IPS-18a (cell line): ENCODE measurements at regions not wholly inside any gene's neighbourhood (a gene's known extent, or its start where the extent isn't known, plus 50 kb on each side); places are given as distances from the start of the nearest gene placed in this dataset.

Experiments used
- H3K27ac ChIP-seq: one replicate; pipeline ENCODE4 v1.5.1; 2013; ENCODE audit warnings: low read length
- H3K27me3 ChIP-seq: one replicate; pipeline ENCODE4 v1.6.1; 2013; ENCODE audit warnings: mild to moderate bottlenecking, low read length; ENCODE audit not compliant: control insufficient read depth, insufficient read depth
- H3K36me3 ChIP-seq: one replicate; pipeline ENCODE4 v1.6.1; 2013; ENCODE audit warnings: low read depth, low read length; ENCODE audit not compliant: control insufficient read depth
- H3K4me1 ChIP-seq: one replicate; pipeline ENCODE4 v1.6.1; 2013; ENCODE audit warnings: low read depth, low read length; ENCODE audit not compliant: control insufficient read depth
- H3K4me3 ChIP-seq: one replicate; pipeline ENCODE4 v1.5.1; 2013; ENCODE audit warnings: low read length
- H3K9ac ChIP-seq: one replicate; pipeline ENCODE4 v1.6.1; 2013; ENCODE audit warnings: mild to moderate bottlenecking, low read length, moderate library complexity
- H3K9me3 ChIP-seq: one replicate; pipeline ENCODE4 v1.6.1; 2013; ENCODE audit warnings: low read depth, low read length; ENCODE audit not compliant: control insufficient read depth

DNA sequence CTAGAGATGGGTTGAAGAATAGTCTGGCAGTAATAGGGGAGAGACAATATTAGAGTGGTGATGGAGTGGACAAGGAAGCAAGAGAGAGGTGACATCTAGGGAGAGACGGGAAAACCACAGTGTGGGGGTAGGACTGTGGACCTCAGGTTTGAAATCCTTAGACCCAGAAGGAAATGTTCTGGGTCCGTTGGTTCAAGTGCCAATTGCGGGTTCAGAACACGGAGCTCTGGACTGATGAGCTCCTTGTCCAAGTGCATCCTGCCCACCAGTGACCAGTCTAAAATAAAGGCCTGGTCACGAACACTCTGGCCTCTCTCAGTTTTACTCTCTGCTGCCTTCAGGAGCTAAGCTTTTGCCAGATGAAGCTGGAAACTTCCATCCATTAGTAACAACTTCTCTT, 174.0 kb downstream of the LINC00237 start:
- H3K9me3 ChIP-seq: no peaks in the 10 kb centered on the region
- H3K27me3 ChIP-seq: no peaks in the 10 kb centered on the region
- no peak overlapping the region for H3K9ac ChIP-seq
- H3K36me3 ChIP-seq: no peaks in the 10 kb centered on the region
- no peaks in the 10 kb centered on the region for H3K4me1 ChIP-seq
- no peak overlapping the region for H3K4me3 ChIP-seq
- H3K27ac ChIP-seq: no peak overlapping the region

GRCh38 chr20:20931632-20932031, 174.5 kb downstream of the LINC00237 start:
- Histone ChIP-seq H3K9me3 (no peaks in the 10 kb centered on the region), H3K4me1 (no peaks in the 10 kb centered on the region), H3K27ac (no peak overlapping the region), H3K36me3 (no peaks in the 10 kb centered on the region), H3K9ac (no peak overlapping the region), H3K4me3 (no peak overlapping the region), H3K27me3 (no peaks in the 10 kb centered on the region)

- Histone ChIP-seq H3K9me3 (no peaks in the 10 kb centered on the region), H3K36me3 (no peaks in the 10 kb centered on the region), H3K4me3 (no peak overlapping the region), H3K27me3 (no peaks in the 10 kb centered on the region), H3K4me1 (no peaks in the 10 kb centered on the region), H3K9ac (no peak overlapping the region), H3K27ac (no peak overlapping the region)
Measured at GRCh38 chr20:20931024-20931423, 175.1 kb downstream of the LINC00237 start.

DNA sequence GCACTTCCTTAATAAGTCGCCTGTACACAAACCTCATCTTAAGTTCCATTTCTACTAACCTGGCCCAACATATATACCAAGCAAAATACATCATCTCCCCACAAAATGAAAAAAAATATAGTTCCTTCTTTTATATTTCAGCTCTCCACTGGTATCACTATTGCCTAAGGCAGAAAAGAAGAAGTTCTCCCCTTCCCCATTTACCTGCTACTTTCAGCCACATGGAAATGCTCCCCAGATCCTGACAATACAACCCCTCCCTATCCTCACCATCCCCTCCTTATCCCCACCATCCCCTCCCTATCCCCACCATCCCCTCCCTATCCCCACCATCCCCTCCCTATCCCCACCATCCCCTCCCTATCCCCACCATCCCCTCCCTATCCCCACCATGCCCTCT, 175.7 kb downstream of the LINC00237 start:
- H3K4me3 ChIP-seq: no peak overlapping the region
- no peaks in the 10 kb centered on the region for H3K4me1 ChIP-seq
- H3K9me3 ChIP-seq: no peaks in the 10 kb centered on the region
- H3K36me3 ChIP-seq: no peaks in the 10 kb centered on the region
- H3K27ac ChIP-seq: no peak overlapping the region
- no peaks in the 10 kb centered on the region for H3K27me3 ChIP-seq
- H3K9ac ChIP-seq: no peak overlapping the region

- H3K27me3 ChIP-seq: no peaks in the 10 kb centered on the region
- no peak overlapping the region for H3K4me3 ChIP-seq
- no peak overlapping the region for H3K9ac ChIP-seq
- no peaks in the 10 kb centered on the region for H3K36me3 ChIP-seq
- no peak overlapping the region for H3K27ac ChIP-seq
- no peaks in the 10 kb centered on the region for H3K9me3 ChIP-seq
- no peaks in the 10 kb centered on the region for H3K4me1 ChIP-seq
Measured at GRCh38 chr20:20929341-20929740, 176.8 kb downstream of the LINC00237 start.

DNA sequence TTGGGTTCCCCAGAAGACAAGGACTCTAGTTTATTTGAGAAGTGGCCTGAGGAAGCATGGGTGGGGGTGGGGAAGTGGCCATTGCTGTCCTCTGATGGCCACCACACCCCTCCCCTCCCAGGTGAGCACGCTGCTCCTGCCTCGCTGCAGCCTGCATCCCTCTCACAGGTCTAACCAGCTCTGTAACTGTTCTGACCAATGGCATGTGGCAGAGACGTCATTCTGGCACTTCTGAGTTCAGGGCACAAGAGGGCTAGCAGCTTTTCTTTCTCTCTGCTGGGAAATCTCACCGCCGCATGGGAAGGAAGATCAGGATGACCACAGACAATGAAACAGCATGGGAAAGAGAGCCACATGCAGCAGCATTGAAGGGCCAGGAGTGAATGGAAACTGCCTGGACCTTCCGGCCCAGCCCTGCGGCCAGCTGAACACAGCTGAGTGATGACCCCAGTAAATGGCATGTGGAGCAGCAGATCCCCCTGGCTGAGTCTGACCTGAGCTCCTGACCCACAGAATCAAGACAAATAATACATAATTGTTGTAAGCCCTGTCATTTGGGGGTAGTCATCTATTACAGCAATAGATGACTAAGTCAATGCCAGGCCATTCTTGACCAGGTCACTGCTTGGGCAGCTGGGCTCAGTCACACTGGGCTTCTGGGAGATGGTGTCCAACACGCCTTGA, 179.8 kb downstream of the LINC00237 start:
- Histone ChIP-seq H3K27ac (no peak overlapping the region), H3K27me3 (no peaks in the 10 kb centered on the region), H3K4me3 (no peak overlapping the region), H3K4me1 (no peaks in the 10 kb centered on the region), H3K9me3 (no peaks in the 10 kb centered on the region), H3K9ac (no peak overlapping the region), H3K36me3 (no peaks in the 10 kb centered on the region)

DNA sequence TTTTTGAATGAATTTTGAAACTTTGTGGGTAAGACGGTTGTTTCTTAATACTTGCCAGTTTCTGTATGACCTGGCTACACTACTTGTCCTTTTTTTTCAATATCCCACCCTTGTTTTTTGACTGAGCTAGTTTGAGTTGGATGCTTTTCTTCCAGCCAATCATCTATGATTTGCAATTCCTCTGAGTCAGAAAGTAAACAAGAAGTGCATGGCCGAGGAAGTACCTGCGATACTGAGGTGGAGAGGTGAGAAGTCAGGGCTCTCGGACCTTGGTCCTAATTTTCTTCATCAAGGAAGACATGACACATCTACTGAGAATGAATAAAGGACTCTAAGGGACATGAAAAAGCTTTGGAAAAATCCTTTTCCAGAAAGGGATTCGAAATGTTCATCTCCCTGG, 185.7 kb downstream of the LINC00237 start:
- Histone ChIP-seq H3K27me3 (no peaks in the 10 kb centered on the region), H3K36me3 (no peaks in the 10 kb centered on the region), H3K4me3 (no peak overlapping the region), H3K9me3 (no peaks in the 10 kb centered on the region), H3K4me1 (no peaks in the 10 kb centered on the region), H3K9ac (no peak overlapping the region), H3K27ac (no peak overlapping the region)

- no peak overlapping the region for H3K27ac ChIP-seq
- no peaks in the 10 kb centered on the region for H3K9me3 ChIP-seq
- H3K27me3 ChIP-seq: no peaks in the 10 kb centered on the region
- no peak overlapping the region for H3K9ac ChIP-seq
- H3K36me3 ChIP-seq: no peaks in the 10 kb centered on the region
- H3K4me3 ChIP-seq: no peak overlapping the region
- H3K4me1 ChIP-seq: no peaks in the 10 kb centered on the region
Measured at GRCh38 chr20:20915844-20916243, 190.3 kb downstream of the LINC00237 start.

DNA sequence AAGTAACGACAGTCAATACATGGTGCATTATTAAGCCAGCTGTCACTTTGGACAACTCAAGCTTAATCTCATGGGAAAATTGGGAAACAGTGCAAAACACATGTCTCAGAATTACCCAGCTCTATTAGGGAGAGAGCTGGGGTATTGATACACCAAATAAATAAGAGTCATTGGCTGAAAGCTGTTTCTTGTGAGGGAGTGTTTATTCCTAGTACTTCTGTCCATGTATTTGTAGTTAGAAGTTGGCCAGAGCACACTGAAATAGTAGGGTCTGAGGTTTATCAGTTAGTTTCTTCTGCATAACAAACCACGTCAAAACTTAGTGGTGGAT, 192.0 kb upstream of the RALGAPA2 start:
- H3K9me3 ChIP-seq: no peaks in the 10 kb centered on the region
- no peaks in the 10 kb centered on the region for H3K27me3 ChIP-seq
- no peaks in the 10 kb centered on the region for H3K4me1 ChIP-seq
- H3K36me3 ChIP-seq: no peaks in the 10 kb centered on the region
- no peak overlapping the region for H3K27ac ChIP-seq
- no peak overlapping the region for H3K4me3 ChIP-seq
- no peak overlapping the region for H3K9ac ChIP-seq

- Histone ChIP-seq H3K36me3 (no peaks in the 10 kb centered on the region), H3K27me3 (no peaks in the 10 kb centered on the region), H3K9me3 (no peaks in the 10 kb centered on the region), H3K27ac (no peak overlapping the region), H3K9ac (no peak overlapping the region), H3K4me1 (no peaks in the 10 kb centered on the region), H3K4me3 (no peak overlapping the region)
Measured at GRCh38 chr20:20903773-20904500, 191.5 kb upstream of the RALGAPA2 start.

GRCh38 chr20:20897922-20898321, 185.5 kb upstream of the RALGAPA2 start:
- Histone ChIP-seq H3K36me3 (no peaks in the 10 kb centered on the region), H3K27me3 (no peaks in the 10 kb centered on the region), H3K9me3 (no peaks in the 10 kb centered on the region), H3K9ac (no peak overlapping the region), H3K4me1 (peaks cover 20% of the 10 kb centered on the region), H3K4me3 (no peak overlapping the region), H3K27ac (no peak overlapping the region)

DNA sequence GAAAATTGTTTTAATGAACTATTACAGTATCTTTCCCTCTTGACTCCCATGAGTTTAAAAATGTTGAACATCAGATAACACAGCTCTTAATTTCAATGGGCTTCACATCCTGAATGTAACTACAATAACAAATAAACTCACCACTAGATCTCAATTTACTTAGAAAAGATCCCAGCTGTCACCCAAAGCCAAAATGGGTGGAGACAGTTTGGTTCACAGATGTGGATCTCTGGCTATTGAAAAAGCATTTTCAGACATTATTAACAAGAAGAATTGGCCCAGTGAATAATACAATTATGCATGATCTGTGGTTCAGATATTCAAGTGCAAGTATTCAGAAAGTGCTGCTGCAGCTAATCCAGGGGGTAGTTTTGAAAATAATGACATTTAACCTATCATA, 184.7 kb upstream of the RALGAPA2 start:
- H3K27ac ChIP-seq: no peak overlapping the region
- H3K4me1 ChIP-seq: peaks cover 28% of the 10 kb centered on the region
- no peaks in the 10 kb centered on the region for H3K27me3 ChIP-seq
- no peak overlapping the region for H3K4me3 ChIP-seq
- H3K9me3 ChIP-seq: no peaks in the 10 kb centered on the region
- H3K36me3 ChIP-seq: no peaks in the 10 kb centered on the region
- no peak overlapping the region for H3K9ac ChIP-seq
